ENCODE measurements at regions not wholly inside any gene's neighbourhood (a gene's known extent, or its start where the extent isn't known, plus 50 kb on each side); places are given as distances from the start of the nearest gene placed in this dataset.
"Not testable (repeated sequence)": the region's sequence is repeated elsewhere in the genome, so short reads cannot be mapped to it uniquely, and the experiment has no call there.

DNA sequence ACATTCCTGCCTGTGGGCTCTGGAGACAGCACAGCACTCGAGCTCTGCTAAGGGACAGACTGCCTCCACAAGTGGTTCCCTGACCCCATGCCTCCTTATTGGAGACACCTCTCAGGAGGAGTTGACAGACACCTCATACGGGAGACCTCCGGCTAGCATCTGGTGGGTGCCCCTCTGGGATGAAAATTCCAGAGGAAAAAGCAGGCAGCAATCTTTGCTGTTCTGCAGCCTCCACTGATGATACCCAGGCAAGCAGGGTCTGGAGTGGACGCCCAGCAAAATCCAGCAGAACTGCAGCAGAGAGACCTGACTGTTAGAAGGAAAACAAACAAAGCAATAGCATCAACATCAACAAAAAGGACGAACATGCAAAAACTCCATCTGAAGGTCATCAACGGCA is 639.4 kb downstream of the SLC16A7 start:
- CTCF ChIA-PET, result no interaction called here
- Histone ChIP-seq H3K36me3 (ENCODE audit: control insufficient read depth in 2 of 2, insufficient read depth in 1 of 2, low read length in 2 of 2) (no peaks in the 10 kb centered on the region), H3K4me3 (ENCODE audit: low read depth, low read length) (no peak overlapping the region), H3K9me3 (ENCODE audit: control insufficient read depth, insufficient read depth, low read depth, low read length) (no peaks in the 10 kb centered on the region), H3K27ac (ENCODE audit: extremely low read depth, low read depth, low read length) (no peak overlapping the region), H3K4me1 (ENCODE audit: control insufficient read depth, insufficient read depth, low read length) (no peaks in the 10 kb centered on the region)
- POLR2A ChIA-PET, result no interaction called here
- TF ChIP-seq, protein P1, sequence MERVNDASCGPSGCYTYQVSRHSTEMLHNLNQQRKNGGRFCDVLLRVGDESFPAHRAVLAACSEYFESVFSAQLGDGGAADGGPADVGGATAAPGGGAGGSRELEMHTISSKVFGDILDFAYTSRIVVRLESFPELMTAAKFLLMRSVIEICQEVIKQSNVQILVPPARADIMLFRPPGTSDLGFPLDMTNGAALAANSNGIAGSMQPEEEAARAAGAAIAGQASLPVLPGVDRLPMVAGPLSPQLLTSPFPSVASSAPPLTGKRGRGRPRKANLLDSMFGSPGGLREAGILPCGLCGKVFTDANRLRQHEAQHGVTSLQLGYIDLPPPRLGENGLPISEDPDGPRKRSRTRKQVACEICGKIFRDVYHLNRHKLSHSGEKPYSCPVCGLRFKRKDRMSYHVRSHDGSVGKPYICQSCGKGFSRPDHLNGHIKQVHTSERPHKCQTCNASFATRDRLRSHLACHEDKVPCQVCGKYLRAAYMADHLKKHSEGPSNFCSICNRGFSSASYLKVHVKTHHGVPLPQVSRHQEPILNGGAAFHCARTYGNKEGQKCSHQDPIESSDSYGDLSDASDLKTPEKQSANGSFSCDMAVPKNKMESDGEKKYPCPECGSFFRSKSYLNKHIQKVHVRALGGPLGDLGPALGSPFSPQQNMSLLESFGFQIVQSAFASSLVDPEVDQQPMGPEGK (tag by site-specific recombination; IDR thresholded peaks at IDR 0.05), result no peak
- TF ChIP-seq ZNF423 (tag by site-specific recombination; IDR thresholded peaks at IDR 0.05) (no peak), ZNF555 (tag by site-specific recombination; conservative IDR thresholded peaks at IDR 0.05) (no peak), ZNF600 (tag by site-specific recombination; IDR thresholded peaks at IDR 0.05) (no peak), YY2 (tag by site-specific recombination; IDR thresholded peaks at IDR 0.05) (no peak), GLI4 (tag by site-specific recombination; IDR thresholded peaks at IDR 0.05) (no peak), ZFP69B (tag by site-specific recombination; IDR thresholded peaks at IDR 0.05) (no peak), ZNF645 (tag by site-specific recombination; IDR thresholded peaks at IDR 0.05) (no peak), ZNF621 (tag by site-specific recombination; IDR thresholded peaks at IDR 0.05) (no peak), CTCF (tag by site-specific recombination; IDR thresholded peaks at IDR 0.05) (no peak), ZNF366 (tag by site-specific recombination; conservative IDR thresholded peaks at IDR 0.05) (no peak), ZSCAN16 (tag by site-specific recombination; IDR thresholded peaks at IDR 0.05) (no peak), ZNF544 (tag by site-specific recombination; IDR thresholded peaks at IDR 0.05) (no peak), ZSCAN4 (tag by site-specific recombination; IDR thresholded peaks at IDR 0.05) (no peak), ZNF302 (tag by site-specific recombination; IDR thresholded peaks at IDR 0.05; ENCODE audit: low read depth) (no peak), MZF1 (tag by site-specific recombination; IDR thresholded peaks at IDR 0.05; ENCODE audit: borderline replicate concordance) (no peak)
- TF ChIP-seq, protein P2, sequence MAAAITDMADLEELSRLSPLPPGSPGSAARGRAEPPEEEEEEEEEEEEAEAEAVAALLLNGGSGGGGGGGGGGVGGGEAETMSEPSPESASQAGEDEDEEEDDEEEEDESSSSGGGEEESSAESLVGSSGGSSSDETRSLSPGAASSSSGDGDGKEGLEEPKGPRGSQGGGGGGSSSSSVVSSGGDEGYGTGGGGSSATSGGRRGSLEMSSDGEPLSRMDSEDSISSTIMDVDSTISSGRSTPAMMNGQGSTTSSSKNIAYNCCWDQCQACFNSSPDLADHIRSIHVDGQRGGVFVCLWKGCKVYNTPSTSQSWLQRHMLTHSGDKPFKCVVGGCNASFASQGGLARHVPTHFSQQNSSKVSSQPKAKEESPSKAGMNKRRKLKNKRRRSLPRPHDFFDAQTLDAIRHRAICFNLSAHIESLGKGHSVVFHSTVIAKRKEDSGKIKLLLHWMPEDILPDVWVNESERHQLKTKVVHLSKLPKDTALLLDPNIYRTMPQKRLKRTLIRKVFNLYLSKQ (tag by site-specific recombination; IDR thresholded peaks at IDR 0.05; ENCODE audit: borderline replicate concordance), result no peak
- TF ChIP-seq, protein P3, sequence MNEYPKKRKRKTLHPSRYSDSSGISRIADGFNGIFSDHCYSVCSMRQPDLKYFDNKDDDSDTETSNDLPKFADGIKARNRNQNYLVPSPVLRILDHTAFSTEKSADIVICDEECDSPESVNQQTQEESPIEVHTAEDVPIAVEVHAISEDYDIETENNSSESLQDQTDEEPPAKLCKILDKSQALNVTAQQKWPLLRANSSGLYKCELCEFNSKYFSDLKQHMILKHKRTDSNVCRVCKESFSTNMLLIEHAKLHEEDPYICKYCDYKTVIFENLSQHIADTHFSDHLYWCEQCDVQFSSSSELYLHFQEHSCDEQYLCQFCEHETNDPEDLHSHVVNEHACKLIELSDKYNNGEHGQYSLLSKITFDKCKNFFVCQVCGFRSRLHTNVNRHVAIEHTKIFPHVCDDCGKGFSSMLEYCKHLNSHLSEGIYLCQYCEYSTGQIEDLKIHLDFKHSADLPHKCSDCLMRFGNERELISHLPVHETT (tag by site-specific recombination; IDR thresholded peaks at IDR 0.05), result no peak
- TF ChIP-seq, protein P4, sequence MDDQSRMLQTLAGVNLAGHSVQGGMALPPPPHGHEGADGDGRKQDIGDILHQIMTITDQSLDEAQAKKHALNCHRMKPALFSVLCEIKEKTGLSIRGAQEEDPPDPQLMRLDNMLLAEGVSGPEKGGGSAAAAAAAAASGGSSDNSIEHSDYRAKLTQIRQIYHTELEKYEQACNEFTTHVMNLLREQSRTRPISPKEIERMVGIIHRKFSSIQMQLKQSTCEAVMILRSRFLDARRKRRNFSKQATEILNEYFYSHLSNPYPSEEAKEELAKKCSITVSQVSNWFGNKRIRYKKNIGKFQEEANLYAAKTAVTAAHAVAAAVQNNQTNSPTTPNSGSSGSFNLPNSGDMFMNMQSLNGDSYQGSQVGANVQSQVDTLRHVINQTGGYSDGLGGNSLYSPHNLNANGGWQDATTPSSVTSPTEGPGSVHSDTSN (CRISPR knock-in tag; IDR thresholded peaks at IDR 0.05), result no peak

GRCh38 chr12:60236416-60236815 is 640.6 kb downstream of the SLC16A7 start:
- H3K27ac ChIP-seq (ENCODE audit: extremely low read depth, low read depth, low read length); CTCF ChIA-PET; H3K36me3 ChIP-seq (ENCODE audit: control insufficient read depth in 2 of 2, insufficient read depth in 1 of 2, low read length in 2 of 2); H3K4me1 ChIP-seq (ENCODE audit: control insufficient read depth, insufficient read depth, low read length); H3K4me3 ChIP-seq (ENCODE audit: low read depth, low read length); POLR2A ChIA-PET; H3K9me3 ChIP-seq (ENCODE audit: control insufficient read depth, insufficient read depth, low read depth, low read length): not testable (repeated sequence)

All from HEK293 (cell line).